Stimulated activated CD8-positive, alpha-beta memory T cell treated with anti-CD3 and anti-CD28 coated beads, Interleukin-2, amount 100 ng/mL, for 1 hour (primary cell): ENCODE measurements at regions not wholly inside any gene's neighbourhood (a gene's known extent, or its start where the extent isn't known, plus 50 kb on each side); places are given as distances from the start of the nearest gene placed in this dataset.
"Not testable (repeated sequence)": the region's sequence is repeated elsewhere in the genome, so short reads cannot be mapped to it uniquely, and the experiment has no call there.

Experiments
- DNase-seq, 2 donors: peaks; one replicate each; pipeline ENCODE4 v3.0.0-alpha.2; 2020; ENCODE audit warnings: low read depth in 2 of 2

DNA sequence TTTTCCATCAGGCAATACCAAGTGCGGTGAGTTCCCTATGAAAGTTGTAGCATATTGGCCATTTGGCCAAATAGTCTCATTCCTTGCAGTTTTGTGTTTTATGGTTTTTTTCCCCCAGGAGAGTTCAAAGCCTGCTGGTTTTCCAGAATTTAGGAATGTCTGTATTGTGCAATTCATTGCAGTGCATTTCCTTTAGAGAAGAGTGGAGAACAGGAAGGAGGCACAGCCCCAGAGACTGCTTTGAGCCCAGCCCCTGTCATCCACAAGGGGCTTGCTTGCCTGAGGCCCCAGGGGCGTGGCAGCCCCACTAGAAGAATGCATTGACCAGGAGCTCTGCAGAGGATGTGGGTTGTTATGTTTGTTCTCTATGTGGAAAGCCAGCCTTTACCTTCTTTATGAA lies 375.5 kb downstream of the BCL2L11 start:
- DNase-seq, result not testable (repeated sequence)

GRCh38 chr2:111496860-111497259 lies 376.1 kb downstream of the BCL2L11 start:
- not testable (repeated sequence) for DNase-seq

- DNase-seq, result not testable (repeated sequence)
Measured at GRCh38 chr2:111497270-111497669, 376.6 kb downstream of the BCL2L11 start.

- DNase-seq, result not testable (repeated sequence)
Measured at GRCh38 chr2:111500536-111501062, 379.9 kb downstream of the BCL2L11 start.

DNA sequence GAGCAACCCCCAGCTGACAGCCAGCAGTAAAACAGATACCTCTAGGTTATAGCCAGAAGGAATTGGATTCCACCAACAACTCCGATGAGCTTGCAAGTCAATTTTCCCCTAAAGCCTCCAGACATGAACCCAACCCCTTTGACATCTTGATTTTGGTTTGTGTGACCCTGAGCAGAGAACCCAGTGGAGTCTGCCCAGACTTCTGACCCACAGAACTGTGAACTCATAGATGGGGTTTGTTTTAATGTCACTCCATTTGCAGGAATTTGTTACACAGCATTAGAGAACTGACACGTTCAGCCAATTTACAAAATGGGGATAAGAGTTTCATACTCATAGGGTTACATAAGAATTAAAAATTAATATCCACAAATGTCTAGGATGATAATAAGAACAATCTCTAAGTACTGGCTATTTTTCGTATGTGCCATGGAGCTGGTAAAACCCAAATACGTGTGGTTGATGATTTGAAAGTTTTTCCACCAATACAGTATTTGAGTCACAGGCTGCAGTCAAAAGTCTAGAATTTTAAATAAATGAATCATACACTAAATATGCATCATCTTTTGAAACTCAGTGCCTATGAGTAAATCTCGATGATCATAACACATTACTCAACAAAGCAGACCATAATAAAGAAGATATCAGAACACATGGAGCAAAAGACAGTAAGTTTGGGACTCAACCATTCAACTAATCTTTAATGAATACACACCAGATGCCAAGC lies 380.0 kb downstream of the ANAPC1 start:
- DNase-seq, result not testable (repeated sequence)

GRCh38 chr2:111504571-111504942 lies 379.4 kb downstream of the ANAPC1 start:
- not testable (repeated sequence) for DNase-seq

DNA sequence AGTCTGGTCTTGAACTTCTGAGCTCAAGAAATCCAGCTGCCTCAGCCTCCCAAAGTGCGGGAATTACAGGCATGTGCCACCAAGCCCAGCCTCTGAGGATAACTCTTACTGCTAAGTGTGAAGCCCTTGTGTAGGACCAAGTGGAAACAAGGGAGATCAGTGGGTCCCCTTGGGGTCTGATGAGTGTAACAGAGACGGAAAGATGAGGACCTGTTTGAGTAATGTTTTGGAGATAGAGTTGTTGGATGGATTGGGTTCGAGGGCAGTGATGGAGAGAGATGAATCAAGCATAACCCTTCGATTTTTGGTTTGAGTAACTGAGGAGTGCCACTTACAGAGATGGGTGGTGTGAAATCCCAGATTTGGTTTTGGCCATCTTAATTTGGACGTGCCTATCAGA lies 378.7 kb downstream of the ANAPC1 start:
- DNase-seq, result not testable (repeated sequence)

GRCh38 chr2:111506936-111507335 lies 377.1 kb downstream of the ANAPC1 start:
- not testable (repeated sequence) for DNase-seq

- DNase-seq, result not testable (repeated sequence)
Measured at GRCh38 chr2:111509225-111509869, 374.6 kb downstream of the ANAPC1 start.

- not testable (repeated sequence) for DNase-seq
Measured at GRCh38 chr2:111510384-111510783, 373.6 kb downstream of the ANAPC1 start.

GRCh38 chr2:111511062-111511461 lies 372.9 kb downstream of the ANAPC1 start:
- not testable (repeated sequence) for DNase-seq

DNA sequence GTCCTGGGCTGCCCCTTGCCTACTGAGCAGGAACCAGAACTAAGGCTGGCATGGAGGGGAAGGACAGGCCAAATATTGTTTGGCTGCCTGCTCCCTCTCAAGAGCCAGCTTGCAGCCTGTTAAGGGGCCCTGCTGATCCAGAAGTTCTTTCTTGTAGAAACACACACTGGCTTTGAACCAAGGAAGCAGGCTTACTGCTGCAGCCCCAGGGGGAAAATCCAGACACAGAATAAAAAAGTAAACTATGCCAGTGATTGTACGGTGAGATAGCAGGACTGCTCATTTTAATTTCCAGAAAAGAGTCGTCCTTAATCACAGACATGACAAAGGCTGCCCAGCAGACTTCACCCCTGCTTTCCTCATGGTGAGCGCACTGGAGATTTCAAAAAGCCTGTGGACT lies 371.6 kb downstream of the ANAPC1 start:
- not testable (repeated sequence) for DNase-seq

GRCh38 chr2:111514138-111514537 lies 369.9 kb downstream of the ANAPC1 start:
- DNase-seq, result not testable (repeated sequence)

GRCh38 chr2:111517050-111517720 lies 366.8 kb downstream of the ANAPC1 start:
- DNase-seq, result not testable (repeated sequence)

DNA sequence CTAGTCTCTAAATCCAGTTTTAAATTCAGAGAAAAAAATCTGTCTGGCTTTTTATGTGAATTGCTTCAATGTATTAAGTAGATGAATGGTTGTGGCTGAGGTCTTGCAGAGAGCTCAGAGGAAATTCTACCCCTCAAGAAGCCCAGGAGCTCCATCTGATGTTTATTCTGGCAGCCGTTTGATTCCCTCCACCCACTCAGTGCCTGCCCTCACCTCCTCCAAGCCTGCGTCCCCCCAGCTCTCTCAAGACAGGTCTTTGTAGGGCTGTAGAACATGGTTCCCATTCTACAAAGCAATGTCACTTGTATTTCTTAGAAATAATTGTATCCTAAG lies 366.3 kb downstream of the ANAPC1 start:
- DNase-seq, result not testable (repeated sequence)

- no peak for DNase-seq
Measured at GRCh38 chr2:111519071-111519470, 364.9 kb downstream of the ANAPC1 start.

DNA sequence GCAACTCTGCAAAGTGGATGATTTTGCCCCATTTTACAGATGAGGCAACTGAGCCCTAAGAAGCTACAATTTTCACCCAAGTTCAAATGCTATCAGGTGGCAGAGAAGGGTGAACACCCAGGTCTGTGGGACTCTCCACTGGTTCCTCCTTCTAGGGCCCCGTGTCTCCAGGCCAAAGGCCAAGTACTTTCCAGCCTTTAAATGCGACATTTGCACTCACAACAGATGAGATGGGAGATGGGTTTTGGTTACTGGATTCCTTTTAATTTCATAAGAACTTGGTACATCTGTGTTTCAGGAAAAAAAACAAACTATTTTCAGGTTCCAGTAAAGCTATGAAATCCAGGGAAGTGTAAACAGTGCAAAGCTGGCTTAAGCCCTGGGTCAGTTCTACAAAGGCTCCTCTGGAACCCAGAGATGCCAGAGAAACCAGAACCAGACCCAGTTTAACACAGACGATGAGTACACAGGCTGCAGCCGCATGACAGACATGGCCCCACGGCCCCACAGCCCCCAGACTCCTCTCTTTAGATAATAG lies 361.7 kb downstream of the ANAPC1 start:
- no peak for DNase-seq

DNA sequence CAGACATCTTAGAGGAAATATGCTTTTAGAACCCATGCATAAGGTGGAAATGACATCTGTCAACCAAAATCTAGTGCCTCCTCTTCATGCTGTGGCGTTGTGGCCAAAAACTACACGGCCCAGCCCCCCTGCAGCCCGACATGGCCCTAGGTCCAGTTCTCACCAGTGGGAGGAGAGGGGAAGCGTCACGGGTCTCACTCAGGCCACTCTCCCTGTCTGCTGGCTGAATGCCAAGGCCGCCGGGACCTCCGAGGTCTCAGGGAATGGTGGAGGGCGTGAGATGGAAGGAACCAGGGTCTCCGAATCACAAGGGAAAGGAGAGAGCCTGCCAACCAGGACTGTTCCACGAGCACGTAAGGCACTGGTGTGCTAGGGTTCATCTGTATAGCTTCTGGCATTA lies 361.0 kb downstream of the ANAPC1 start:
- DNase-seq, result no peak

DNA sequence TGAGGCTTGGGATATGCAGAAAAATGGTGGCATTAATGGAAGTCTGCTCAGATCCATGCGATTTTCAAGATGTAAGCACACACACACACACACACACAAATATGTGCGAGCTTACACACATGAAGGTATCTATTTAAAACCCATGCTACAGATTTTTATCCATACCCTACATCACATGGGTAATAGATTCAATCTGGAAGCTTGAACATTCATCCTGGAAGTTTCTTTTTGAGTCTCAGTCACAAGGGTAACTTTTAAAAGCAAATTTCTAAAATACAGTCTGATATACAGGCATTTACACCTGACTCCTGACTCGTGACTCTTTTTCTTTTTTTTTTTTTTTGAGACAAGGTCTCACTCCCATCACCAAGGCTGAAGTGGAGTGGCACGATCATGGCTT lies 359.0 kb downstream of the ANAPC1 start:
- DNase-seq, result not testable (repeated sequence)

- not testable (repeated sequence) for DNase-seq
Measured at GRCh38 chr2:111526041-111526639, 357.9 kb downstream of the ANAPC1 start.

DNA sequence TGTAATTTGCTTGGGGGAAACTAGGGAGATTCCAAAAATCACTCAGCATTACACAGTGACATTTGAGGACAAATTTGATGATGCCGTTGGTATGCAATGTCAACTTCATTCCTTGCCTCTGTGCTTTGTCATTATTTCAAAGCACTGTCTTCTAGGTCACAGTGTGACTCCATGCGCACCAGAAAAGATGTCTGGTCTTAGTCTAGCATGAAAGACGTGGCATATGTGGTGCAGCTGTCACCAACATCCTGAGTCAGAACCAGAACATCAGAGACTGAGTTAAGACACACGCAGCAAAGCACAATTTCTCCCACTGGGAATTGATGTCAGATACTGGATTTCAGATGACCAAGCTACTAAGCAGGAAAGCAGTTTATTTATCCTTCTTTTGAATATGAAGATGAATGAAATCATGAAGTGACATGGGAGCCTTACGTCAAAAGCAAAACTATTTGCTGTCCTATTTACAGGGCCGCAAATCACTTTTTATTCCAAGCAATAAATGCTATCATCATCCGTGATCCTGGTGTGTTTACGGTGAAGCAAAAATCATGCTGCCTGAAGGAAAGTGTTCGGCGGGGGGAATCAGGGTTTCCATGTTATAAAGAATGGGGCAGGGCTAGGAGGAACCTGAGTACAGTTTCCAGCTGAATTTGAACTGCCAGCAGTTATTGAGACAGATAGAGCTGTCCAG lies 356.1 kb downstream of the ANAPC1 start:
- not testable (repeated sequence) for DNase-seq
